PC-9 (cell line): ENCODE measurements at regions not wholly inside any gene's neighbourhood (a gene's known extent, or its start where the extent isn't known, plus 50 kb on each side); places are given as distances from the start of the nearest gene placed in this dataset.

Source experiments
- BruUV-seq: library from RNA; stranded (reverse); fragments of 400-500 nt; replicated peaks from 2 replicates; lab custom pipeline; 2021; lab: Mats Ljungman, UMichigan
- CTCF ChIA-PET: fragments of 300-600 bp; sonication (Branson Sonifier 250); formaldehyde crosslinking; loops from one replicate; lab custom pipeline; 2022; ENCODE audit warnings: antibody characterized with exemption; lab: Charles Lee
- POLR2A ChIA-PET: fragments of 300-600 bp; sonication (Branson Sonifier 250); formaldehyde crosslinking; loops from one replicate; lab custom pipeline; 2022; ENCODE audit warnings: antibody characterized with exemption; ENCODE audit not compliant: unreplicated experiment; lab: Charles Lee
- DNase-seq, 2 experiments: peaks; one replicate each; pipeline versions ENCODE4 v3.0.0 to v3.0.0-alpha.2; 2015 to 2022; ENCODE audit warnings: mixed read lengths in 1 of 2
- H2AFZ ChIP-seq: fragments of 200-600 bp; sonication (generic); 2 replicates; pipeline ENCODE4 v1.8.1; 2017; ENCODE audit warnings: antibody characterized with exemption
- H3F3A ChIP-seq: fragments of 200-600 bp; sonication (generic); 2 replicates; pipeline ENCODE4 v1.8.1; 2017; ENCODE audit warnings: antibody characterized with exemption, mild to moderate bottlenecking, low read depth; ENCODE audit not compliant: insufficient read depth
- H3K27ac ChIP-seq: fragments of 200-600 bp; sonication (generic); 2 replicates; pipeline ENCODE4 v1.6.1; 2016; ENCODE audit warnings: mixed run types
- H3K27me3 ChIP-seq: fragments of 200-600 bp; sonication (generic); 2 replicates; pipeline ENCODE4 v1.6.1; 2016; ENCODE audit warnings: low read depth, mixed run types; ENCODE audit not compliant: insufficient read depth
- H3K36me3 ChIP-seq: fragments of 200-600 bp; sonication (generic); 2 replicates; pipeline ENCODE4 v1.6.1; 2016; ENCODE audit warnings: low read depth, mixed run types
- H3K4me1 ChIP-seq: fragments of 200-600 bp; sonication (generic); replicated peaks from 2 replicates; pipeline ENCODE4 v1.6.1; 2016; ENCODE audit warnings: mixed run types; ENCODE audit not compliant: insufficient read depth
- H3K4me2 ChIP-seq: fragments of 200-600 bp; sonication (generic); 2 replicates; pipeline ENCODE4 v1.6.1; 2017; ENCODE audit warnings: mixed run types
- H3K4me3 ChIP-seq: fragments of 200-600 bp; sonication (generic); 2 replicates; pipeline ENCODE4 v1.6.1; 2016; ENCODE audit warnings: mixed run types
- H3K79me2 ChIP-seq: fragments of 200-600 bp; sonication (generic); 2 replicates; pipeline ENCODE4 v1.6.1; 2017; ENCODE audit warnings: low read depth, mixed run types
- H3K9me2 ChIP-seq: fragments of 200-600 bp; sonication (generic); 2 replicates; pipeline ENCODE4 v1.8.1; 2017; ENCODE audit warnings: mild to moderate bottlenecking; ENCODE audit not compliant: insufficient read depth
- H3K9me3 ChIP-seq: fragments of 200-600 bp; sonication (generic); 2 replicates; pipeline ENCODE4 v1.8.1; 2016; ENCODE audit warnings: low read depth; ENCODE audit not compliant: insufficient read depth
- H4K20me1 ChIP-seq: fragments of 200-600 bp; sonication (generic); 2 replicates; pipeline ENCODE4 v1.8.1; 2017; ENCODE audit not compliant: insufficient read depth
- EZH2 ChIP-seq: fragments of 200-600 bp; sonication (generic); IDR thresholded peaks from 2 replicates; pipeline ENCODE4 v1.8.0; 2017; ENCODE audit warnings: antibody characterized with exemption, low read depth
- intact Hi-C: fragments of 100-400 bp; cut with micrococcal nuclease; formaldehyde crosslinking; loops from one replicate; pipeline ENCODE4 v1.10.0; 2022; ENCODE audit not compliant: unreplicated experiment
- TF ChIP-seq, protein P1 (sequence below): fragments of 200-600 bp; sonication (generic); conservative IDR thresholded peaks from 2 replicates; pipeline ENCODE4 v1.6.1; 2017; ENCODE audit warnings: mixed run types, antibody characterized with exemption, mild to moderate bottlenecking, moderate library complexity

DNA sequence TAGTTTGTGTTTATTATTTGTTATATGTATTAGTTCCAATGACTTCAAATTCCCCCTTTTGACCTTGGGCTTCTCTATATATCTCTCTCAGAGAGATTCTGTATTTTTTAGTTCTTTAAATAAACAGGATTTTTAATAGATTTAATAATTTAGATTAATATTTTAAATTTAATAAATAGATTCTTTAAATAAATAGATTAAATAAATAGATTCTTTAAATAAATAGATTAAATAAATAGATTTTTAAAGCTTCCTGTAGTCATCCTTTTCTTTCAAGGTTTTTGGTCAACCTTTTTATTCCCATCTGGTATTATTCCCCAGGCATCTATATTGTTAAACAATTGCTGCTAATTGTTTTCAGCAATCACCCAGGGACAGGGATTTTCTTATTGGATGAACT is 721.9 kb upstream of the ADAMTS5 start:
- Histone ChIP-seq H2AFZ (no peak overlapping the region), H3K4me2 (no peak overlapping the region), H3K4me3 (no peak overlapping the region), H3K27ac (no peak overlapping the region), H3K9me3 (no peaks in the 10 kb centered on the region), H3K27me3 (no peaks in the 10 kb centered on the region), H4K20me1 (no peaks in the 10 kb centered on the region), H3K36me3 (no peaks in the 10 kb centered on the region), H3K9me2 (no peaks in the 10 kb centered on the region), H3K4me1 (no peaks in the 10 kb centered on the region), H3F3A (no peaks in the 10 kb centered on the region), H3K79me2 (no peaks in the 10 kb centered on the region)
- DNase-seq = no peak
- intact Hi-C loops = no loop called here
- ChIA-PET CTCF (no interaction called here), POLR2A (no interaction called here)
- BruUV-seq = no TSS peak
- TF ChIP-seq, protein P1, sequence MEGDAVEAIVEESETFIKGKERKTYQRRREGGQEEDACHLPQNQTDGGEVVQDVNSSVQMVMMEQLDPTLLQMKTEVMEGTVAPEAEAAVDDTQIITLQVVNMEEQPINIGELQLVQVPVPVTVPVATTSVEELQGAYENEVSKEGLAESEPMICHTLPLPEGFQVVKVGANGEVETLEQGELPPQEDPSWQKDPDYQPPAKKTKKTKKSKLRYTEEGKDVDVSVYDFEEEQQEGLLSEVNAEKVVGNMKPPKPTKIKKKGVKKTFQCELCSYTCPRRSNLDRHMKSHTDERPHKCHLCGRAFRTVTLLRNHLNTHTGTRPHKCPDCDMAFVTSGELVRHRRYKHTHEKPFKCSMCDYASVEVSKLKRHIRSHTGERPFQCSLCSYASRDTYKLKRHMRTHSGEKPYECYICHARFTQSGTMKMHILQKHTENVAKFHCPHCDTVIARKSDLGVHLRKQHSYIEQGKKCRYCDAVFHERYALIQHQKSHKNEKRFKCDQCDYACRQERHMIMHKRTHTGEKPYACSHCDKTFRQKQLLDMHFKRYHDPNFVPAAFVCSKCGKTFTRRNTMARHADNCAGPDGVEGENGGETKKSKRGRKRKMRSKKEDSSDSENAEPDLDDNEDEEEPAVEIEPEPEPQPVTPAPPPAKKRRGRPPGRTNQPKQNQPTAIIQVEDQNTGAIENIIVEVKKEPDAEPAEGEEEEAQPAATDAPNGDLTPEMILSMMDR = no peak
- TF ChIP-seq EZH2 = no peak

DNA sequence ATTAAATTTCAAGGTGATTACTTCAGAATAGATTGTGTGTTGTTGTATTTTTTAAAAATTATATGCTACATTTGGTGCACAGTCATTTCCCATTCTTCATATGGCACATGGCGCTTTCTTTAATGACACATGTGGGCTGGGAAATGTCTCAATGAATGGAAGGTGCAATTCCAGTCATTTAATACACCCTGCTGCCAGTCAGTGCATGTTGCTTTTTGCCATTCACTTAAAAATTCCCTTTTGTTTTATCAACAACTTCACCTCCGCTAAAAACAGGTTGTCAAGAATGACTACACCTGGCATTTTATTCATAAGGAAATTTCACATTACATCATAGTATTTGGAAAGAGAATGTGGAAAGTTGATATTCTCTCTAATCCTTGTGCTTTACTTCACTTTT is 716.4 kb upstream of the ADAMTS5 start:
- intact Hi-C loops = no loop called here

DNA sequence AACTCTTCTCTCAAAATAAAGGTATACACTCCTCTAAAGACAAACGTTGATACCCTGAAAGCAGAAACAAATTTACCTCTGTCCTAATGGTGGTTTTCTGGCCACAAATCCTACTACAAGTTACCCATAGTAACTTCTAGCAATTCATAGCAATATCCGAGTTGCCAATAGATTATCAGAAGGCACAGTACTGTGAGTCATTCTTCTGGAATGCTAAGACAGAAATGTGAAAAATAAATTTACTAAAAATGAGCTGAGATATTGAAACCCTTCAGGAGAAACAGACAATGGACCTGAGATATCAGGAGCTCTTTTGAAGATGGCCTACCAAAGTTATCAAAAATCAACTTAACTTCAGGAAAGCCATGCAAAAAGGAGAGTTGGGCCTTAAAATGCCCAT is 715.0 kb upstream of the ADAMTS5 start:
- Histone ChIP-seq H3K79me2 (no peaks in the 10 kb centered on the region), H3F3A (no peaks in the 10 kb centered on the region), H3K27me3 (no peaks in the 10 kb centered on the region), H3K4me1 (no peaks in the 10 kb centered on the region), H4K20me1 (no peaks in the 10 kb centered on the region), H3K9me2 (no peaks in the 10 kb centered on the region), H3K9me3 (no peaks in the 10 kb centered on the region), H3K4me3 (no peak overlapping the region), H3K36me3 (no peaks in the 10 kb centered on the region), H3K4me2 (no peak overlapping the region), H2AFZ (no peak overlapping the region), H3K27ac (no peak overlapping the region)
- BruUV-seq = no TSS peak
- ChIA-PET POLR2A (no interaction called here), CTCF (no interaction called here)
- DNase-seq = no peak
- TF ChIP-seq EZH2 = no peak
- TF ChIP-seq, protein P1 = no peak
- intact Hi-C loops = no loop called here

More for the DNA sequence above, 716.4 kb upstream of the ADAMTS5 start:
- no peaks in the 10 kb centered on the region for H3K4me1 ChIP-seq
- no peaks in the 10 kb centered on the region for H3K36me3 ChIP-seq
- H3K27me3 ChIP-seq = no peaks in the 10 kb centered on the region
- H3K27ac ChIP-seq = no peak overlapping the region
- H3K4me3 ChIP-seq = no peak overlapping the region
- TF ChIP-seq, protein P1 = no peak
- TF ChIP-seq EZH2 = no peak
- no peaks in the 10 kb centered on the region for H3K79me2 ChIP-seq
- no TSS peak for BruUV-seq
- H4K20me1 ChIP-seq = no peaks in the 10 kb centered on the region
- no peak for DNase-seq
- H3K4me2 ChIP-seq = no peak overlapping the region
- H3K9me3 ChIP-seq = no peaks in the 10 kb centered on the region
- no peak overlapping the region for H2AFZ ChIP-seq
- ChIA-PET POLR2A (no interaction called here), CTCF (no interaction called here)
- H3F3A ChIP-seq = no peaks in the 10 kb centered on the region
- no peaks in the 10 kb centered on the region for H3K9me2 ChIP-seq
